ENCODE measurements at regions not wholly inside any gene's neighbourhood (a gene's known extent, or its start where the extent isn't known, plus 50 kb on each side); places are given as distances from the start of the nearest gene placed in this dataset.

GRCh38 chr11:24234822-24235508 is 261.9 kb upstream of the LUZP2 start:
- DNase-seq (ENCODE audit: low spot score): no peak

GRCh38 chr11:24238771-24239645 is 257.8 kb upstream of the LUZP2 start:
- TF ChIP-seq, protein P1, sequence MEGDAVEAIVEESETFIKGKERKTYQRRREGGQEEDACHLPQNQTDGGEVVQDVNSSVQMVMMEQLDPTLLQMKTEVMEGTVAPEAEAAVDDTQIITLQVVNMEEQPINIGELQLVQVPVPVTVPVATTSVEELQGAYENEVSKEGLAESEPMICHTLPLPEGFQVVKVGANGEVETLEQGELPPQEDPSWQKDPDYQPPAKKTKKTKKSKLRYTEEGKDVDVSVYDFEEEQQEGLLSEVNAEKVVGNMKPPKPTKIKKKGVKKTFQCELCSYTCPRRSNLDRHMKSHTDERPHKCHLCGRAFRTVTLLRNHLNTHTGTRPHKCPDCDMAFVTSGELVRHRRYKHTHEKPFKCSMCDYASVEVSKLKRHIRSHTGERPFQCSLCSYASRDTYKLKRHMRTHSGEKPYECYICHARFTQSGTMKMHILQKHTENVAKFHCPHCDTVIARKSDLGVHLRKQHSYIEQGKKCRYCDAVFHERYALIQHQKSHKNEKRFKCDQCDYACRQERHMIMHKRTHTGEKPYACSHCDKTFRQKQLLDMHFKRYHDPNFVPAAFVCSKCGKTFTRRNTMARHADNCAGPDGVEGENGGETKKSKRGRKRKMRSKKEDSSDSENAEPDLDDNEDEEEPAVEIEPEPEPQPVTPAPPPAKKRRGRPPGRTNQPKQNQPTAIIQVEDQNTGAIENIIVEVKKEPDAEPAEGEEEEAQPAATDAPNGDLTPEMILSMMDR (IDR thresholded peaks at IDR 0.05): no peak
- Histone ChIP-seq H3K4me3 (no peak overlapping the region), H3K27ac (no peak overlapping the region)
- DNase-seq (ENCODE audit: low spot score): no peak

More at GRCh38 chr11:24234822-24235508, 261.9 kb upstream of the LUZP2 start:
- TF ChIP-seq, protein P1 (IDR thresholded peaks at IDR 0.05): no peak
- Histone ChIP-seq H3K27ac (no peak overlapping the region), H3K4me3 (no peak overlapping the region)

DNA sequence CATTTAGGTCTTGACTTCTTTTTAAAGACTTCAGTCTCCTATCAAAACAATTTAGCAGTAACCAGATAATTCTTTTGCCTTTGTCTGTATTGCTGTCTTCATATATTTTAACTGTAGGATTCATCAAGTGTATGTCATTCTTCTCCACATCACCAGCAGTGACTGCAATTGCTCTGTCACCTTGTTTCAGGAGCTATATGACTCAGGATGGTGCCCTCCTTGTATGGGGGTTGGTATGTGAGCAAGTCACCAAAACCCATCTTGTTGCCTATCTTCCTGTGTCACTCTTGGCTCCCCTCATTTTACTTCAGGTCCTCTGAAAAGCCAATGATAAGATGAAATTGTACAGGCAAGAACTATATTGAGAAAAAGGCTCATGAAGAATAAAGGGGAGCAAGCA is 256.9 kb upstream of the LUZP2 start:
- Histone ChIP-seq H3K4me3 (no peak overlapping the region), H3K27ac (no peak overlapping the region)
- TF ChIP-seq, protein P1 (IDR thresholded peaks at IDR 0.05): no peak
- no peak for DNase-seq (ENCODE audit: low spot score)

DNA sequence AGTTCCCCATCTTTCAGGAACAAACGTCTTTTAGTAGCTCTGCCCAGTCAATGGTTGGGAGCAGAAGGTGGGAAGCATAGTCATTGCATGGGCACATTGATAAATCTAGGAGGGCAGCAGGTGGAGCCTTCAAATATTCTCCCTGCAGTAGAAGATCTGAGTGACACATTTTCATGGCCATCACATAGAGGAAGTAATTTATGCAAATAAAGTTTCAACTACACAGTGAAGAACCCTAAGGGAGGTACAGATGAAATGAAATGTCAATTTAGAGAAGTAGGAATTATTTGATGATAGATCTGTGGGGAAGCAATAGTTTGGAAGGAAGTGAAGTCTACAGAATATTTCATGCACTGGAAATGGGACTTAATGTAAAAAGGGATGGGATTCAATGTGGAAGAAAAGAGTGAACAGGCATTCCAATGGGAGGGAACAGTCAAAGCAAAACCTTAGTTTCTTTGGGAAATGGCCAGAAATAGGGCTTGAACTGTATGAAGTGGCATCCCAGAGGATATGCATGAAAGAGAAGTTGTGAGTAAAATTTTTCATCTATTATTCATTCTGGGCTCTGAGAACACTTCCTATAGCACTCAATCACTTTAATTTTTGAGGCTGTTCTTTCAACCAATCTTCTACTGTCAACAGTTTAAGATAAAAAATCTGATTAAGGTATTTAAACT is 256.2 kb upstream of the LUZP2 start:
- TF ChIP-seq, protein P1 (IDR thresholded peaks at IDR 0.05): no peak
- H3K4me3 ChIP-seq: no peak overlapping the region
- no peak for DNase-seq (ENCODE audit: low spot score)
- no peak overlapping the region for H3K27ac ChIP-seq

- TF ChIP-seq, protein P1 (IDR thresholded peaks at IDR 0.05): no peak
- no peak for DNase-seq (ENCODE audit: low spot score)
- Histone ChIP-seq H3K4me3 (no peak overlapping the region), H3K27ac (no peak overlapping the region)
Measured at GRCh38 chr11:24246715-24247114, 250.1 kb upstream of the LUZP2 start.

GRCh38 chr11:24247846-24248245 is 249.0 kb upstream of the LUZP2 start:
- no peak for DNase-seq (ENCODE audit: low spot score)
- TF ChIP-seq, protein P1 (IDR thresholded peaks at IDR 0.05): no peak
- no peak overlapping the region for H3K27ac ChIP-seq
- no peak overlapping the region for H3K4me3 ChIP-seq

Measured in coronary artery (tissue), 2 donors.